Natural killer cell (primary cell): ENCODE measurements at regions not wholly inside any gene's neighbourhood (a gene's known extent, or its start where the extent isn't known, plus 50 kb on each side); places are given as distances from the start of the nearest gene placed in this dataset.

ENCODE experiments used
- ATAC-seq, 3 donors: fragments of 150-1000 bp in 2 of 3; fragments of 200-7000 bp in 1 of 3; cut with Tn5 transposase; 1 replicate in 1 of 3; 2 replicates in 2 of 3; pipeline ENCODE4 v1.10.0; 2021; ENCODE audit warnings: mild to moderate bottlenecking in 2 of 3, moderate library complexity in 2 of 3
- DNase-seq, 2 donors: peaks; one replicate each; pipeline versions ENCODE4 v3.0.0 to v3.0.0-alpha.2; 2013 to 2021; ENCODE audit warnings: mixed read lengths in 1 of 2
- H3K27ac ChIP-seq: one replicate; pipeline ENCODE4 v1.5.1; 2013; ENCODE audit warnings: mild to moderate bottlenecking, low read length
- H3K27me3 ChIP-seq: one replicate; pipeline ENCODE4 v1.6.1; 2013; ENCODE audit warnings: low read length; ENCODE audit not compliant: control insufficient read depth, insufficient read depth
- H3K36me3 ChIP-seq: one replicate; pipeline ENCODE4 v1.6.1; 2013; ENCODE audit warnings: low read length; ENCODE audit not compliant: control insufficient read depth, insufficient read depth
- H3K4me1 ChIP-seq: one replicate; pipeline ENCODE4 v1.6.1; 2013; ENCODE audit warnings: low read length; ENCODE audit not compliant: control insufficient read depth, insufficient read depth
- H3K4me3 ChIP-seq: one replicate; pipeline ENCODE4 v1.5.1; 2013; ENCODE audit warnings: low read length
- H3K9me3 ChIP-seq: one replicate; pipeline ENCODE4 v1.6.1; 2013; ENCODE audit warnings: low read length; ENCODE audit not compliant: control insufficient read depth, insufficient read depth
- H3K27ac Mint-ChIP-seq, 2 donors: one replicate each; pipeline ENCODE4 v1.8.0; 2022; ENCODE audit warnings: mild to moderate bottlenecking in 2 of 2, mixed read lengths in 2 of 2, moderate library complexity in 1 of 2
- H3K27me3 Mint-ChIP-seq, 2 donors: one replicate each; pipeline ENCODE4 v1.8.0; 2022; ENCODE audit warnings: low read depth in 2 of 2, mixed read lengths in 2 of 2
- H3K36me3 Mint-ChIP-seq: one replicate; pipeline ENCODE4 v1.8.0; 2022; ENCODE audit warnings: mixed read lengths
- H3K4me1 Mint-ChIP-seq, 2 donors: one replicate each; pipeline ENCODE4 v1.8.0; 2022; ENCODE audit warnings: mixed read lengths in 2 of 2
- H3K4me3 Mint-ChIP-seq: one replicate; pipeline ENCODE4 v1.8.0; 2022; ENCODE audit warnings: mild to moderate bottlenecking, moderate library complexity, mixed read lengths
- H3K9me3 Mint-ChIP-seq, 2 donors: one replicate each; pipeline ENCODE4 v1.8.0; 2022; ENCODE audit warnings: mixed read lengths in 2 of 2
- WGBS: methylation state at CpG from one replicate; pipeline ENCODE4 v1.1.7; 2013; ENCODE audit warnings: missing lambda C conversion rate; ENCODE audit not compliant: insufficient coverage; 5-methylcytosine and 5-hydroxymethylcytosine counted together
- intact Hi-C: fragments of 100-400 bp; cut with micrococcal nuclease; formaldehyde crosslinking; loops from one replicate; pipeline ENCODE4 v1.14.2; 2022
- TF ChIP-seq, protein P1 (sequence below): fragments of 200-600 bp; IDR thresholded peaks from one replicate; pipeline ENCODE4 v1.8.0; 2022; ENCODE audit warnings: antibody characterized with exemption

DNA sequence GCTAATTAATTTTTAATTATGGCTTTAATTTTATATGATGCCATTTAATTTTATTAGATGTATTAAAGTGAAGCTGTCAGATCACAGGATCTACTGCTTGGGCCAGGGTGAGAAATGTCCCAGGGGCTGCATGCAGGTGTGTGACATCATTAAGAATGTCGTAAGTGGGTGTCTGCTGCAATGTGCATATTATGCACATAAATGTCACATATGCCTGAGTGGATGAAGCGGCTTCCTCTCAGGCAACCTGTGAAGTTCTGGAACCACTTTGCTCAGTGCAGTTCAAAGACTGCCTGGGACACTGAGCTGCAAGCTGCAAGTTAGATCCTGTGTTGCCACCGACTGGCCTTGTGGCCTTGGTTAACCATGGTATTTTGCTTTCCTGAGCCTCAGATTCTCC lies 355.0 kb downstream of the UQCRFS1 start:
- Mint-ChIP-seq H3K4me1 (peaks cover 12 to 16% of the 10 kb centered on the region in 2 donors), H3K27ac (no peak overlapping the region), H3K36me3 (no peaks in the 10 kb centered on the region), H3K27me3 (peaks cover 8 to 9% of the 10 kb centered on the region in 2 donors), H3K4me3 (no peak overlapping the region), H3K9me3 (peaks cover 0 to 2% of the 10 kb centered on the region in 2 donors)
- no peak for ATAC-seq
- no peak overlapping the region for H3K4me3 ChIP-seq
- TF ChIP-seq, protein P1, sequence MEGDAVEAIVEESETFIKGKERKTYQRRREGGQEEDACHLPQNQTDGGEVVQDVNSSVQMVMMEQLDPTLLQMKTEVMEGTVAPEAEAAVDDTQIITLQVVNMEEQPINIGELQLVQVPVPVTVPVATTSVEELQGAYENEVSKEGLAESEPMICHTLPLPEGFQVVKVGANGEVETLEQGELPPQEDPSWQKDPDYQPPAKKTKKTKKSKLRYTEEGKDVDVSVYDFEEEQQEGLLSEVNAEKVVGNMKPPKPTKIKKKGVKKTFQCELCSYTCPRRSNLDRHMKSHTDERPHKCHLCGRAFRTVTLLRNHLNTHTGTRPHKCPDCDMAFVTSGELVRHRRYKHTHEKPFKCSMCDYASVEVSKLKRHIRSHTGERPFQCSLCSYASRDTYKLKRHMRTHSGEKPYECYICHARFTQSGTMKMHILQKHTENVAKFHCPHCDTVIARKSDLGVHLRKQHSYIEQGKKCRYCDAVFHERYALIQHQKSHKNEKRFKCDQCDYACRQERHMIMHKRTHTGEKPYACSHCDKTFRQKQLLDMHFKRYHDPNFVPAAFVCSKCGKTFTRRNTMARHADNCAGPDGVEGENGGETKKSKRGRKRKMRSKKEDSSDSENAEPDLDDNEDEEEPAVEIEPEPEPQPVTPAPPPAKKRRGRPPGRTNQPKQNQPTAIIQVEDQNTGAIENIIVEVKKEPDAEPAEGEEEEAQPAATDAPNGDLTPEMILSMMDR: no peak
- H3K27ac ChIP-seq: no peak overlapping the region
- no peaks in the 10 kb centered on the region for H3K27me3 ChIP-seq
- WGBS: 61% methylated on average over 3 of the region's 3 CpGs
- H3K9me3 ChIP-seq: no peaks in the 10 kb centered on the region
- DNase-seq: no peak
- no peaks in the 10 kb centered on the region for H3K4me1 ChIP-seq
- intact Hi-C loops: no loop called here
- no peaks in the 10 kb centered on the region for H3K36me3 ChIP-seq

DNA sequence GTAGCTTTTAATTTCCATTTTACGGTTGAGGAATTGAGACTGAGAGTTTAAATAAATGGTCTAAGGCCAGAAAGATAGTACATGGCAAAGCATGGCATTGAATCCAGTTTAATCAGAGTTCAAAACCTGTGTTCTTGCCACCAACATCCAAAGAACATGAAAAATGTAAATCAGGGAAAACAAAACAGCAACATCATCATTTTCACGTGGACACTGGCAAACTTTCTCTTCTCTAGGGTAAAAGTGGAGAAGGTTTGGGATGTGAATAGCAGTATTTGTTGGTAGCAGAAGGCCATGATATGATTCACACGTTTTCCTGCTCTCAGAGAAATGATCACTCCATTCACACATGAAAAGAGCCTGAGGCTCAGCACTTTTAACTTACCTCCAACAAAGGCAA lies 357.7 kb downstream of the UQCRFS1 start:
- no peaks in the 10 kb centered on the region for H3K27me3 ChIP-seq

DNA sequence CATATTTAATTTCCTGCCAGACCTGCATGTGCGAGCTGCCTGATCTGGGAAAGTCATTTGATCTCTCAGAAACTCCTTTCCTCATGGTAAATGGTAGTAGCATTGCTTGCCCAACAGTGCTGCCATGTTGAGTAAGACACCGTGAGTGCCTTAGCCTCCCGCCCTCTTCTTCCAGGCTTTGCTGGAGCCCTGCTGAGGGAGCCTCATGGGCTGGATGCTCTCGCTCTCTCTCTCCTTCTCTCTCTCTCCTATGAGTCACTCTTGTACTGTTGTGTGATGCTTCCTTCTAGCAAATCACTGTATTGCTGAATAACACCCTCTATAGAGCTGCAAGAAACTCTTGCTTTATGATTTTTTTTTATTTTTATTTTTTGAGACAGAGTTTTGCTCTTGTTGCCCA lies 365.5 kb downstream of the UQCRFS1 start:
- no peaks in the 10 kb centered on the region for H3K9me3 Mint-ChIP-seq
- WGBS: 77% methylated on average over 4 of the region's 4 CpGs
- ATAC-seq (no peak), DNase-seq (no peak)
- H3K4me3 ChIP-seq: no peak overlapping the region
- no peaks in the 10 kb centered on the region for H3K36me3 ChIP-seq
- no peak overlapping the region for H3K27ac ChIP-seq
- intact Hi-C loops: no loop called here
- no peaks in the 10 kb centered on the region for H3K4me1 Mint-ChIP-seq
- H3K4me1 ChIP-seq: no peaks in the 10 kb centered on the region
- TF ChIP-seq, protein P1: no peak
- no peaks in the 10 kb centered on the region for H3K27me3 Mint-ChIP-seq
- no peaks in the 10 kb centered on the region for H3K9me3 ChIP-seq
- no peak overlapping the region for H3K27ac Mint-ChIP-seq
- H3K4me3 Mint-ChIP-seq: no peak overlapping the region
- no peaks in the 10 kb centered on the region for H3K36me3 Mint-ChIP-seq
- no peaks in the 10 kb centered on the region for H3K27me3 ChIP-seq

More for the DNA sequence above, 357.7 kb downstream of the UQCRFS1 start:
- H3K27ac Mint-ChIP-seq: no peak overlapping the region
- H3K4me1 Mint-ChIP-seq: peaks cover 8 to 10% of the 10 kb centered on the region in 2 donors
- H3K9me3 Mint-ChIP-seq: peaks cover 0 to 2% of the 10 kb centered on the region in 2 donors
- peaks cover 5 to 8% of the 10 kb centered on the region in 2 donors for H3K27me3 Mint-ChIP-seq
- H3K9me3 ChIP-seq: no peaks in the 10 kb centered on the region
- DNase-seq (no peak), ATAC-seq (no peak)
- TF ChIP-seq, protein P1: no peak
- 85% methylated on average over 1 of the region's 3 CpGs for WGBS
- H3K4me3 ChIP-seq: no peak overlapping the region
- H3K27ac ChIP-seq: no peak overlapping the region
- no peak overlapping the region for H3K4me3 Mint-ChIP-seq
- intact Hi-C loops: no loop called here
- H3K36me3 ChIP-seq: no peaks in the 10 kb centered on the region
- no peaks in the 10 kb centered on the region for H3K36me3 Mint-ChIP-seq
- no peaks in the 10 kb centered on the region for H3K4me1 ChIP-seq

DNA sequence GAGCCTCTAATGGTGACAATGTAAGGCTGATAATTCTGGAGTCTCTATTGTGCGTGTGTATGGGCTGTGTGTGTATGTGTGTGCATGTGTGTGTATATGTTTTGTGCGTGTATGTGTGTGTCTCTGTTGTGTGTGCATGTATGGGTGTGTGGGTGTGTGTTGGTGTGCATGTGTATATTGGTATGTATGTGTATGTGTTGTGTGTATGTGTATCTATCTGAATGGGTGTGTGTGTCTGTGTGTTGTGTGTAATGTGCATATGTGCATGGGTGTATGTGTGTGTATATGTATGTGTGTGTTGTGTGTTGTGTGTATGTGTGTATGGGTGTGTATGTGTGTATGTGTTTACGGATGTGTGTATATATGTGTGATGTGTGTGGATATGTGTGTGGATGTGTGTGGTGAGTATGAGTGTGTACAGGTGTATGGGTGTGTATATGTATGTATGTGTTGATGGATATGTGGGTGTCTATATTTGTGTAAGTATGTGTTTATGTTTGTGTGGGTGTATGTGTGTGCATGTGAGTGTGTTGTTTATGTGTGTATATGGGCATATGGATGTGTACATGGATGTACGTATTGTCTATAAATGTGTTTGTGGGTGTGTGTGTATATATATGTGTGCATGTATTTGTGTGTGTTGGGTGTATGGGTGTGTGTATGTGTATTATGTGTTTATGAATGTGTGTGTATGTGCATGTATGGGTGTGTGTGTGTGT lies 366.7 kb downstream of the UQCRFS1 start:
- H3K27ac Mint-ChIP-seq: no peak overlapping the region
- Histone ChIP-seq H3K27me3 (no peaks in the 10 kb centered on the region), H3K9me3 (no peaks in the 10 kb centered on the region), H3K4me3 (no peak overlapping the region), H3K36me3 (no peaks in the 10 kb centered on the region), H3K27ac (no peak overlapping the region), H3K4me1 (no peaks in the 10 kb centered on the region)
- ATAC-seq (peak in 1 of 3 donors; percentile 45), DNase-seq (no peak)
- intact Hi-C loops: no loop called here
- H3K4me3 Mint-ChIP-seq: no peak overlapping the region
- TF ChIP-seq, protein P1: no peak
- H3K4me1 Mint-ChIP-seq: no peaks in the 10 kb centered on the region
- H3K9me3 Mint-ChIP-seq: no peaks in the 10 kb centered on the region
- 92% methylated on average over 4 of the region's 4 CpGs for WGBS
- H3K36me3 Mint-ChIP-seq: no peaks in the 10 kb centered on the region
- no peaks in the 10 kb centered on the region for H3K27me3 Mint-ChIP-seq
